A673 (cell line): ENCODE measurements at regions not wholly inside any gene's neighbourhood (a gene's known extent, or its start where the extent isn't known, plus 50 kb on each side); places are given as distances from the start of the nearest gene placed in this dataset.

Experiments used
- BruUV-seq: library from RNA; stranded (reverse); fragments of 400-500 nt; replicated peaks from 2 replicates; lab custom pipeline; 2021; lab: Mats Ljungman, UMichigan
- CTCF ChIA-PET: fragments of 300-600 bp; sonication (Branson Sonifier 250); formaldehyde crosslinking; loops from one replicate; lab custom pipeline; 2022; ENCODE audit warnings: antibody characterized with exemption; lab: Charles Lee
- POLR2A ChIA-PET: fragments of 300-600 bp; sonication (Branson Sonifier 250); formaldehyde crosslinking; loops from one replicate; lab custom pipeline; 2022; ENCODE audit warnings: antibody characterized with exemption; ENCODE audit not compliant: low non-redundant PET; lab: Charles Lee
- DNase-seq: peaks from one replicate; pipeline ENCODE4 v3.0.0-alpha.2; 2015; ENCODE audit warnings: low spot score
- H3K27ac ChIP-seq: fragments of 200-600 bp; sonication (generic); 2 replicates; pipeline ENCODE4 v1.5.1; 2016; ENCODE audit warnings: mixed run types, low read depth, mild to moderate bottlenecking, mixed read lengths, antibody characterized with exemption, low read length; ENCODE audit not compliant: poor library complexity, severe bottlenecking
- H3K27me3 ChIP-seq: fragments of 200-600 bp; sonication (generic); replicated peaks from 2 replicates; pipeline ENCODE4 v1.6.1; 2017; ENCODE audit warnings: mixed run types, low read depth, mild to moderate bottlenecking, mixed read lengths, antibody characterized with exemption, low read length; ENCODE audit not compliant: insufficient read depth, poor library complexity
- H3K36me3 ChIP-seq: fragments of 200-600 bp; sonication (generic); 2 replicates; pipeline ENCODE4 v1.6.1; 2016; ENCODE audit warnings: mixed run types, mild to moderate bottlenecking, mixed read lengths, antibody characterized with exemption, low read length; ENCODE audit not compliant: insufficient read depth, poor library complexity, severe bottlenecking
- H3K4me1 ChIP-seq: fragments of 200-600 bp; sonication (generic); 2 replicates; pipeline ENCODE4 v1.6.1; 2017; ENCODE audit warnings: mixed run types, mild to moderate bottlenecking, mixed read lengths, antibody characterized with exemption, low read length; ENCODE audit not compliant: insufficient read depth, poor library complexity, severe bottlenecking
- H3K4me3 ChIP-seq: fragments of 200-600 bp; sonication (generic); 2 replicates; pipeline ENCODE4 v1.5.1; 2016; ENCODE audit warnings: low read depth, mixed run types, mild to moderate bottlenecking, mixed read lengths, low read length; ENCODE audit not compliant: poor library complexity, severe bottlenecking
- H3K9me3 ChIP-seq: fragments of 200-600 bp; sonication (generic); 2 replicates; pipeline ENCODE4 v1.6.1; 2016; ENCODE audit warnings: mixed run types, low read depth, mild to moderate bottlenecking, mixed read lengths, antibody characterized with exemption, low read length; ENCODE audit not compliant: poor library complexity, severe bottlenecking
- CTCF ChIP-seq: fragments of 300-800, 200-600 bp; sonication (generic); conservative IDR thresholded peaks from 2 replicates; pipeline ENCODE4 v1.5.1; 2017; ENCODE audit warnings: low read depth, mild to moderate bottlenecking, antibody characterized with exemption, low read length, moderate library complexity, mixed read lengths
- EZH2 ChIP-seq: fragments of 200-600 bp; sonication (generic); IDR thresholded peaks from 2 replicates; pipeline ENCODE4 v1.6.1; 2017; ENCODE audit warnings: borderline replicate concordance, low read depth, mild to moderate bottlenecking, mixed read lengths, antibody characterized with exemption, low read length; ENCODE audit not compliant: poor library complexity, severe bottlenecking
- intact Hi-C: fragments of 100-400 bp; cut with micrococcal nuclease; formaldehyde crosslinking; loops from one replicate; pipeline ENCODE4 v1.10.0; 2022; ENCODE audit not compliant: unreplicated experiment

GRCh38 chr12:19778172-19778571 is 338.9 kb downstream of the AEBP2 start:
- intact Hi-C loops: no loop called here
- POLR2A ChIA-PET: no interaction called here
- CTCF ChIA-PET: interaction anchor here (1.0 kb wide), 1 partner anchor 443 kb away, joined by 3 read pairs; no protein-coding TSS in a partner anchor
- H3K9me3 ChIP-seq: no peaks in the 10 kb centered on the region
- H3K27ac ChIP-seq: no peak overlapping the region
- no peak overlapping the region for H3K4me3 ChIP-seq
- DNase-seq: no peak
- no TSS peak for BruUV-seq
- no peaks in the 10 kb centered on the region for H3K36me3 ChIP-seq
- H3K4me1 ChIP-seq: no peaks in the 10 kb centered on the region
- H3K27me3 ChIP-seq: peaks cover 14% of the 10 kb centered on the region
- TF ChIP-seq EZH2 (no peak), CTCF (no peak)

DNA sequence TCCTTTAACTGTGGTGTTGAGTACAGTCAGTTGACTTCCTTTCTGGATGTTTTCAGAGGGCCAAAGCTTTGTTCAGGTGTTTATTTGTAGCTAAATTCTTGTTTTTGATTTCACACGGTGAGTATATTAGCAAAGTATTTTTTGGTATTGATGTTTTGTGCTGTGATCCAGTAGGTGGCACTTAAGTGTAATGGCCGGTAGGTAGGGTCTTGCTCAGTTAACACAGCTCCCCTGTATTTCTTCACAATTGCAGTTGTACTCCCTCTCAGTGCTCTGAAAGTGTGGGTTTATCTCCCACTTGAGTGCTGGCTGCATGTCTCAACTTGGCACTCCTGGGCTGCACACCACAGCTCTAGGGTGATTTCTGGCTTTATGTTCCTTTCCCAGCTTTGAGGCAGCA is 339.5 kb downstream of the AEBP2 start:
- H3K4me3 ChIP-seq: no peak overlapping the region
- ChIA-PET POLR2A (no interaction called here), CTCF (interaction anchor here (1.0 kb wide), 1 partner anchor 442 kb away, joined by 3 read pairs; no protein-coding TSS in a partner anchor)
- intact Hi-C loops: no loop called here
- no peaks in the 10 kb centered on the region for H3K36me3 ChIP-seq
- no peaks in the 10 kb centered on the region for H3K4me1 ChIP-seq
- DNase-seq: no peak
- H3K27ac ChIP-seq: no peak overlapping the region
- no peaks in the 10 kb centered on the region for H3K9me3 ChIP-seq
- H3K27me3 ChIP-seq: peaks cover 14% of the 10 kb centered on the region
- BruUV-seq: no TSS peak
- no peak for TF ChIP-seq EZH2
- no peak; the same call in 1 of the 2 replicates for TF ChIP-seq CTCF

- CTCF ChIA-PET: interaction anchor here (1.0 kb wide), 1 partner anchor 441 kb away, joined by 3 read pairs; no protein-coding TSS in a partner anchor
- no peaks in the 10 kb centered on the region for H3K4me1 ChIP-seq
- no peaks in the 10 kb centered on the region for H3K9me3 ChIP-seq
- intact Hi-C loops: no loop called here
- TF ChIP-seq EZH2: no peak
- POLR2A ChIA-PET: no interaction called here
- DNase-seq: no peak
- H3K27me3 ChIP-seq: peaks cover 14% of the 10 kb centered on the region
- no peak overlapping the region for H3K4me3 ChIP-seq
- H3K27ac ChIP-seq: no peak overlapping the region
- BruUV-seq: no TSS peak
- no peaks in the 10 kb centered on the region for H3K36me3 ChIP-seq
These were observed 340.2 kb downstream of the AEBP2 start for GRCh38 chr12:19779395-19780056.

DNA sequence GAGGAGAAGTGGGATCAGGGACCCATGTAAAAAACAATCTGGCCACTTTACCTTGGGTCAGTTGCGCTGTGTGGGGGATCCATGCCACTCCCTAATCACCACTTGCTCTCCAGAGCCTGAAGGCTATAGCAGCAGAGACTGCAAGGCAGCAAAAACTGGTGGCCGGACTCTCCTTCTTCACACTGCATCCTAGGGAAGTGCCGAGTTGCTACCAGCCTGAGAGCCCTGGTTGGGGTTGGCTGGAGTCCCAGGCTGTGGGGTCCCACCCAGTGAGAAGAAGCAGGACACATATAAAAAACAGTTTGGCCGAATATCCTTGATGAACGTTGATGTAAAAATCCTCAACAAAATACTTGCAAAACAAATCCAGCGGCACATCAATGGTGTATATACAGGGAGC is 341.2 kb downstream of the AEBP2 start:
- no TSS peak for BruUV-seq
- no peak for TF ChIP-seq CTCF
- no peak for TF ChIP-seq EZH2
- H3K36me3 ChIP-seq: no peaks in the 10 kb centered on the region
- H3K9me3 ChIP-seq: no peaks in the 10 kb centered on the region
- ChIA-PET POLR2A (no interaction called here), CTCF (no interaction called here)
- H3K27ac ChIP-seq: no peak overlapping the region
- peaks cover 14% of the 10 kb centered on the region for H3K27me3 ChIP-seq
- H3K4me3 ChIP-seq: no peak overlapping the region
- intact Hi-C loops: no loop called here
- H3K4me1 ChIP-seq: no peaks in the 10 kb centered on the region
- no peak for DNase-seq
